ENCODE measurements at regions not wholly inside any gene's neighbourhood (a gene's known extent, or its start where the extent isn't known, plus 50 kb on each side); places are given as distances from the start of the nearest gene placed in this dataset.

GRCh38 chr2:77604953-77605929 is 83.1 kb upstream of the LRRTM4 start (continued):
- TF ChIP-seq DMTF1 (CRISPR knock-in tag; IDR thresholded peaks at IDR 0.05) (no peak), GATA4 (IDR thresholded peaks at IDR 0.05; ENCODE audit: borderline replicate concordance, low read depth) (peak; percentile 91; the same call in 1 of the 2 replicates), SCMH1 (CRISPR knock-in tag; IDR thresholded peaks at IDR 0.05; ENCODE audit: borderline replicate concordance) (no peak), RXRB (CRISPR knock-in tag; IDR thresholded peaks at IDR 0.05; ENCODE audit: borderline replicate concordance) (no peak), SNAPC5 (CRISPR knock-in tag; IDR thresholded peaks at IDR 0.05; ENCODE audit: borderline replicate concordance) (no peak), ZNF234 (CRISPR knock-in tag; conservative IDR thresholded peaks at IDR 0.05) (no peak), MED1 (CRISPR knock-in tag; IDR thresholded peaks at IDR 0.05) (0 out of 2 replicates have a peak, but pooled peaks have one; percentile 29), HNF4A (CRISPR knock-in tag; IDR thresholded peaks at IDR 0.05) (peak; percentile 35; the same call in 1 of the 2 replicates), ARNTL (CRISPR knock-in tag; IDR thresholded peaks at IDR 0.05) (no peak), PAF1 (CRISPR knock-in tag; IDR thresholded peaks at IDR 0.05) (no peak), HMGA1 (CRISPR knock-in tag; conservative IDR thresholded peaks at IDR 0.05) (no peak), ZMYM4 (CRISPR knock-in tag; IDR thresholded peaks at IDR 0.05) (peak; percentile 56; the same call in 1 of the 2 replicates), ZSCAN21 (CRISPR knock-in tag; IDR thresholded peaks at IDR 0.05; ENCODE audit: borderline replicate concordance) (no peak), ZNF44 (CRISPR knock-in tag; IDR thresholded peaks at IDR 0.05) (no peak), ZFX (CRISPR knock-in tag; IDR thresholded peaks at IDR 0.05; ENCODE audit: low read depth) (no peak), ZNF883 (CRISPR knock-in tag; IDR thresholded peaks at IDR 0.05; ENCODE audit: not compliant biosample characterization) (no peak), HINFP (CRISPR knock-in tag; IDR thresholded peaks at IDR 0.05; ENCODE audit: low read depth) (no peak), ZBTB43 (CRISPR knock-in tag; conservative IDR thresholded peaks at IDR 0.05) (no peak), ZNF292 (CRISPR knock-in tag; IDR thresholded peaks at IDR 0.05; ENCODE audit: borderline replicate concordance, low read depth) (no peak), TRIM24 (CRISPR knock-in tag; IDR thresholded peaks at IDR 0.05) (no peak), NR2F2 (IDR thresholded peaks at IDR 0.05; ENCODE audit: borderline replicate concordance, low read depth) (peak; percentile 68; the same call in 1 of the 2 replicates), HNRNPL (IDR thresholded peaks at IDR 0.05; ENCODE audit: low read depth, low read length) (no peak)

All from HepG2 (cell line).